GM12878 (cell line): ENCODE measurements at regions not wholly inside any gene's neighbourhood (a gene's known extent, or its start where the extent isn't known, plus 50 kb on each side); places are given as distances from the start of the nearest gene placed in this dataset.
"Not testable (repeated sequence)": the region's sequence is repeated elsewhere in the genome, so short reads cannot be mapped to it uniquely, and the experiment has no call there.

Experiments
- ATAC-seq: fragments of 200-7000 bp; cut with Tn5 transposase; 3 replicates; pipeline ENCODE4 v1.9.1; 2020; ENCODE audit warnings: mild to moderate bottlenecking, moderate library complexity
- BruUV-seq: library from RNA; stranded (reverse); fragments of 400-500 nt; replicated peaks from 2 replicates; lab custom pipeline; 2021; lab: Mats Ljungman, UMichigan
- CTCF ChIA-PET: fragments of 300-600 bp; sonication (Branson Sonifier 250); formaldehyde crosslinking; extraction: SDS; loops from one replicate; lab custom pipeline; 2021; ENCODE audit warnings: inconsistent platforms; lab: Yijun Ruan, JAX
- POLR2A ChIA-PET: fragments of 350-600 bp; formaldehyde crosslinking; extraction: SDS; loops from one replicate; lab custom pipeline; 2021; ENCODE audit warnings: inconsistent platforms; lab: Charles Lee
- RAD21 ChIA-PET: fragments of 300-600 bp; sonication (Branson Sonifier 250); formaldehyde crosslinking; loops from one replicate; lab custom pipeline; 2023; ENCODE audit warnings: antibody characterized with exemption; ENCODE audit not compliant: unreplicated experiment; lab: Charles Lee
- SMC1A ChIA-PET: fragments of 300-600 bp; sonication (Branson Sonifier 250); formaldehyde crosslinking; loops from one replicate; lab custom pipeline; 2023; ENCODE audit not compliant: unreplicated experiment, uncharacterized antibody; lab: Charles Lee
- DNase-seq: peaks from one replicate; pipeline ENCODE4 v3.0.0-alpha.2; 2011; ENCODE audit warnings: low read depth, low spot score
- FAIRE-seq: peaks from 3 replicates; lab custom pipeline; 2011; peaks lifted over from hg19 to GRCh38; lab: Jason Lieb, UNC
- H2AFZ ChIP-seq: 2 replicates; pipeline ENCODE4 v1.6.0; 2011; ENCODE audit warnings: low read depth, low read length, control low read depth; ENCODE audit not compliant: control insufficient read depth
- H3K27ac ChIP-seq: 2 replicates; pipeline ENCODE4 v1.5.1; 2011; ENCODE audit warnings: control low read depth; ENCODE audit not compliant: control insufficient read depth, insufficient read depth
- H3K27me3 ChIP-seq, 2 experiments: replicated peaks in 1 of 2; 2 replicates each; pipeline versions ENCODE4 v1.6.0 to v1.6.1; 2011; ENCODE audit warnings: low read length in 1 of 2; ENCODE audit not compliant: control insufficient read depth in 2 of 2, insufficient read depth in 2 of 2
- H3K36me3 ChIP-seq, 2 experiments: 2 replicates each; pipeline ENCODE4 v1.5.1; 2011; ENCODE audit warnings: low read length in 1 of 2; ENCODE audit not compliant: control insufficient read depth in 2 of 2, insufficient read depth in 2 of 2
- H3K4me1 ChIP-seq: 2 replicates; pipeline ENCODE4 v1.6.1; 2011; ENCODE audit warnings: mild to moderate bottlenecking, low read length, moderate library complexity, mixed read lengths; ENCODE audit not compliant: control insufficient read depth, insufficient read depth
- H3K4me2 ChIP-seq: 2 replicates; pipeline ENCODE4 v1.6.0; 2011; ENCODE audit warnings: control low read depth; ENCODE audit not compliant: control insufficient read depth, insufficient read depth
- H3K4me3 ChIP-seq: fragments of 200-600 bp; sonication (generic); 2 replicates; pipeline ENCODE4 v1.5.1; 2016
- H3K79me2 ChIP-seq: 2 replicates; pipeline ENCODE4 v1.6.0; 2011; ENCODE audit warnings: low read length; ENCODE audit not compliant: control insufficient read depth, insufficient read depth
- H3K9ac ChIP-seq: 2 replicates; pipeline ENCODE4 v1.8.0; 2011; ENCODE audit warnings: low read length, control low read depth, mixed read lengths; ENCODE audit not compliant: control insufficient read depth, insufficient read depth
- H3K9me3 ChIP-seq: replicated peaks from 3 replicates; pipeline ENCODE4 v1.5.1; 2011; ENCODE audit warnings: mild to moderate bottlenecking, low read length; ENCODE audit not compliant: control insufficient read depth, insufficient read depth
- H4K20me1 ChIP-seq: 2 replicates; pipeline ENCODE4 v1.6.0; 2011; ENCODE audit not compliant: control insufficient read depth, insufficient read depth
- WGBS: methylation state at CpG from one replicate; pipeline ENCODE4 v1.1.6; 2016; ENCODE audit warnings: low lambda C conversion rate; ENCODE audit not compliant: insufficient replicate concordance, insufficient coverage; ENCODE audit errors: missing lambda C conversion rate; 5-methylcytosine and 5-hydroxymethylcytosine counted together
- in situ Hi-C: fragments of 300-500 bp; cut with MboI; formaldehyde crosslinking; loops from 9 replicates; pipeline ENCODE4 v1.14.3; 2018; ENCODE audit warnings: mixed read lengths
- intact Hi-C: fragments of 100-400 bp; cut with micrococcal nuclease; formaldehyde crosslinking; loops from one replicate; pipeline ENCODE4 v1.14.2; 2022; ENCODE audit not compliant: unreplicated experiment

DNA sequence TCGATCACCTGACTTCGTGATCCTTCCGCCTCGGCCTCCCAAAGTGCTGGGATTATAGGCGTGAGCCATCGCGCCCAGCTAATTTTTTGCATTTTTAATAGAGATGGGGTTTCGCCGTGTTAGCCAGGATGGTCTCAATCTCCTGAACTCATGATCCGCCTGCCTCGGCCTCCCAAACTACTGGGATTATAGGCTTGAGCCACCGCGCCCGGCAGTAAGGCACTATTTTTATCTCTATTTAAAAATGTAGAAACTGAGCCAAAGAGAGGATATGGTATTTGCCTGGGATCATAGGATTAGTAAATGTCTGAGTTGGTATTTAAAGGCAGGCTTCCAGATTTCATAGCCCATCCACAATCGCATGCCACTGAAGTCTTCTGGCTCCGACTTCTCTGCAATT lies 96.6 kb upstream of the ZNG1F start:
- H3K9me3 ChIP-seq, BruUV-seq, H2AFZ ChIP-seq, FAIRE-seq, H3K79me2 ChIP-seq, H3K27ac ChIP-seq, intact Hi-C loops, H3K4me2 ChIP-seq, CTCF ChIA-PET, in situ Hi-C loops, POLR2A ChIA-PET, H3K4me3 ChIP-seq, ATAC-seq, H3K36me3 ChIP-seq, H3K4me1 ChIP-seq, SMC1A ChIA-PET, H4K20me1 ChIP-seq, RAD21 ChIA-PET, H3K9ac ChIP-seq, DNase-seq, H3K27me3 ChIP-seq: not testable (repeated sequence)
- 91% methylated on average over 16 of the region's 16 CpGs for WGBS

DNA sequence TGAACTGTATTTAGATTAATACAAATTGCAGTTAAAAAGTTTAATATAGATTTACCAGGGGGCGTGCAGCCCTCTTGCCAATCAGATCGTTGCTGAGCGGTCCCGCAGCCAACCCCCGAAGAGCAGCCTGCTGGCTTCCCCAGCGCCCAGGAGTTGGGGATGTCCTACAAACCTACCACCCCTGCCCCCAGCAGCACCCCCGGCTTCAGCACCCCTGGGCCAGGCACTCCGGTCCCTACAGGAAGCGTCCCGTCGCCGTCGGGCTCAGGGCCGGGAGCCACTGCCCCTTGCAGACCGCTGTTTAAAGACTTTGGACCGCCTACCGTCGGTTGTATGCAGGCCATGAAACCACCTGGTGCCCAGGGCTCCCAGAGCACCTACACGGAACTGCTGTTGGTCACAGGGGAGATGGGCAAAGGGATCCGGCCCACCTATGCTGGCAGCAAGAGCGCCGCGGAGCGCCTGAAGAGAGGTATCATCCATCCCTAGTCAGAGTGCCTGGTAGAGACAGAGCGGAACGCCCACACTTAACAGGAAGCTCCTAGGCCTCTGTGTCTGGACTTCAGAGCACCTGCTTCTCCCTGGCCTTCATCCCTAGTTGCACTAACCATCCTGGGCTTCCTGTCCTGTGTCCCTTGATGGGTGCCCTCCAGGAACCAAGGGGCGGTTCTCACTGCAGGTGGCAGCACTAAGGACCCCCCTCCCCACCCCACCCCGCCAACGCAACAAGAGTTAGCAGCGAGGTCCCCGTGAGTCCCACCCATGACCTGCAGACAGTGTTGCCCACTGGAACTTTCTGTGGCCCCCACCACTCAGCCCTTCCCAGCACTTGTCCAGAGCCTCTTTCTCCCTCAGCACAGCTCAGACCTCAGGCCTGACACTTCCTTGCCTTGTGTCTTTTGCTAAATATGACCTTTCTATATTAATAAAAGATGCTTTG lies 91.5 kb upstream of the ZNG1F start:
- H3K27me3 ChIP-seq, CTCF ChIA-PET, H3K79me2 ChIP-seq, SMC1A ChIA-PET, intact Hi-C loops, FAIRE-seq, in situ Hi-C loops, RAD21 ChIA-PET, H3K9ac ChIP-seq, H3K9me3 ChIP-seq, H3K36me3 ChIP-seq, H4K20me1 ChIP-seq, H3K27ac ChIP-seq, DNase-seq, BruUV-seq, H3K4me2 ChIP-seq, H3K4me3 ChIP-seq, H2AFZ ChIP-seq, H3K4me1 ChIP-seq, POLR2A ChIA-PET: not testable (repeated sequence)
- peak; percentile 35 for ATAC-seq
- 83% methylated on average over 20 of the region's 31 CpGs for WGBS

DNA sequence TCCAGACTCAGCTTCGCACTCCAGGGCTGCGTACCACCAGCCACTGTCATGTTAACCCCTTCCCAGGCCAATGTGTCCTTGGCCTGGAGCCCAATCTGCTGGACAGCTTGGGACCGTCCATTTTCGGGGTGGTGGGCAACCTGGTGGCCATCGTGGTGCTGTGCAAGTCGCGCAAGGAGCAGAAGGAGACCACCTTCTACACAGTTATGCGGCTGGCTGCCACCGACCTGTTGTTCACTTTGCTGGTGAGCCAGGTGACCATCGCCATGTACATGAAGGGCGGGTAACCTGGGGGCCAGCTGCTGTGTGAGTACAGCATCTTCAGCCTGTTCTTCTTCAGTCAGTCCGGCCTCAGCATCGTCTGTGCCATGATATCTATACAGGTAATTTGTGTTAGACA lies 90.3 kb upstream of the ZNG1F start:
- CTCF ChIA-PET, H3K9ac ChIP-seq, H3K27ac ChIP-seq, SMC1A ChIA-PET, BruUV-seq, H3K36me3 ChIP-seq, H3K4me1 ChIP-seq, DNase-seq, POLR2A ChIA-PET, in situ Hi-C loops, intact Hi-C loops, H2AFZ ChIP-seq, ATAC-seq, H3K9me3 ChIP-seq, H4K20me1 ChIP-seq, H3K79me2 ChIP-seq, H3K4me3 ChIP-seq, H3K4me2 ChIP-seq, RAD21 ChIA-PET, H3K27me3 ChIP-seq, FAIRE-seq: not testable (repeated sequence)
- WGBS, result 63% methylated on average over 7 of the region's 13 CpGs

DNA sequence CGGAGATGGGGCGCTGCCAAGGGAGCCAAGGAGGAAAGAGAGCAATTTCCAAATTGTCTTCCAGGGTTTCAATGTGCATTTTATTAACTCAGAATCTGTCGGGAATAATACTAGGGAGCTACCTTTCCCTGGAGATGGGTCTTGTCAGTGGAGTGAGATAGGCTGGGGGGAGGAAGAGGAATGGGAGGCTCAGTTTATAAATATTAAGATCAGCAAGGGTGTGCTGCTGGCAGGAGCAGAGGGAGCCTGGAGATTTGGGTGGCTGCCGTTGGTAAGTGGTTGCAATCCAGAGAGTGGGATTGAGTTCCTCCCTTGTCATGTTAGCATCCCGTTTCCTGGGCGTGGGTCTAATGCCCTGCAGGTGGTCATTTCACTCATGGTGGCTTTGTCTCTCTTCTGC lies 89.9 kb upstream of the ZNG1F start:
- H3K4me3 ChIP-seq, H2AFZ ChIP-seq, H3K4me2 ChIP-seq, DNase-seq, RAD21 ChIA-PET, intact Hi-C loops, H3K9ac ChIP-seq, H3K79me2 ChIP-seq, H4K20me1 ChIP-seq, H3K4me1 ChIP-seq, H3K27ac ChIP-seq, CTCF ChIA-PET, BruUV-seq, SMC1A ChIA-PET, POLR2A ChIA-PET, H3K27me3 ChIP-seq, in situ Hi-C loops, H3K9me3 ChIP-seq, FAIRE-seq, H3K36me3 ChIP-seq, ATAC-seq: not testable (repeated sequence)
- WGBS, result 62% methylated on average over 5 of the region's 6 CpGs
